Stimulated activated naive CD8-positive, alpha-beta T cell treated with anti-CD3 and anti-CD28 coated beads, Interleukin-15, amount 100 ng/mL, for 72 hours (primary cell): ENCODE measurements at regions not wholly inside any gene's neighbourhood (a gene's known extent, or its start where the extent isn't known, plus 50 kb on each side); places are given as distances from the start of the nearest gene placed in this dataset.

Source experiments
- ATAC-seq: fragments of 150-1000 bp; cut with Tn5 transposase; 2 replicates; pipeline ENCODE4 v1.10.0; 2021; ENCODE audit warnings: mild to moderate bottlenecking, moderate library complexity
- DNase-seq, 2 donors: peaks; one replicate each; pipeline ENCODE4 v3.0.0; 2021 to 2022
- H3K27ac Mint-ChIP-seq, 2 donors: one replicate each; pipeline ENCODE4 v1.8.0; 2022; ENCODE audit warnings: mild to moderate bottlenecking in 2 of 2, mixed read lengths in 2 of 2, moderate library complexity in 2 of 2
- H3K27me3 Mint-ChIP-seq: one replicate; pipeline ENCODE4 v1.8.0; 2022; ENCODE audit warnings: mixed read lengths
- H3K4me1 Mint-ChIP-seq: one replicate; pipeline ENCODE4 v1.8.0; 2022; ENCODE audit warnings: mild to moderate bottlenecking, mixed read lengths
- H3K4me3 Mint-ChIP-seq, 2 donors: one replicate each; pipeline ENCODE4 v1.8.0; 2022; ENCODE audit warnings: mild to moderate bottlenecking in 2 of 2, mixed read lengths in 2 of 2, moderate library complexity in 1 of 2
- H3K9me3 Mint-ChIP-seq, 2 donors: one replicate each; pipeline ENCODE4 v1.8.0; 2022; ENCODE audit warnings: mixed read lengths in 2 of 2

- Mint-ChIP-seq H3K4me3 (no peak overlapping the region), H3K27ac (no peak overlapping the region), H3K9me3 (peaks cover 19% of the 10 kb centered on the region in 2 donors), H3K27me3 (no peaks in the 10 kb centered on the region), H3K4me1 (peaks cover 13% of the 10 kb centered on the region)
- no peak for DNase-seq
- no peak for ATAC-seq
Observed at GRCh38 chr1:182134257-182134656, 72.7 kb upstream of the ZNF648 start.

GRCh38 chr1:182133181-182133580, 71.7 kb upstream of the ZNF648 start:
- Mint-ChIP-seq H3K9me3 (peaks cover 19% of the 10 kb centered on the region in 2 donors), H3K4me3 (no peak overlapping the region), H3K27ac (no peak overlapping the region), H3K27me3 (no peaks in the 10 kb centered on the region), H3K4me1 (peaks cover 13% of the 10 kb centered on the region)
- DNase-seq (no peak), ATAC-seq (no peak)

- Mint-ChIP-seq H3K4me1 (no peaks in the 10 kb centered on the region), H3K9me3 (peaks cover 8 to 9% of the 10 kb centered on the region in 2 donors), H3K27ac (no peak overlapping the region), H3K4me3 (no peak overlapping the region), H3K27me3 (no peaks in the 10 kb centered on the region)
- ATAC-seq: no peak
- no peak for DNase-seq
Observed at GRCh38 chr1:182129398-182129797, 67.9 kb upstream of the ZNF648 start.

- Mint-ChIP-seq H3K4me3 (no peak overlapping the region), H3K9me3 (peaks cover 0 to under 1% of the 10 kb centered on the region in 2 donors), H3K27me3 (no peaks in the 10 kb centered on the region), H3K27ac (no peak overlapping the region), H3K4me1 (no peaks in the 10 kb centered on the region)
- DNase-seq (no peak), ATAC-seq (no peak)
Observed at GRCh38 chr1:182128502-182128901, 67.0 kb upstream of the ZNF648 start.

- ATAC-seq: no peak
- no peak for DNase-seq
- Mint-ChIP-seq H3K4me3 (no peak overlapping the region), H3K4me1 (no peaks in the 10 kb centered on the region), H3K9me3 (no peaks in the 10 kb centered on the region), H3K27ac (no peak overlapping the region), H3K27me3 (no peaks in the 10 kb centered on the region)
Observed at GRCh38 chr1:182127656-182128055, 66.1 kb upstream of the ZNF648 start.

- Mint-ChIP-seq H3K9me3 (no peaks in the 10 kb centered on the region), H3K27ac (no peak overlapping the region), H3K4me3 (no peak overlapping the region), H3K27me3 (no peaks in the 10 kb centered on the region), H3K4me1 (no peaks in the 10 kb centered on the region)
- no peak for ATAC-seq
- no peak for DNase-seq
Observed at GRCh38 chr1:182126272-182126800, 64.8 kb upstream of the ZNF648 start.

- H3K27me3 Mint-ChIP-seq: no peaks in the 10 kb centered on the region
- no peaks in the 10 kb centered on the region for H3K9me3 Mint-ChIP-seq
- no peak overlapping the region for H3K4me3 Mint-ChIP-seq
- no peak overlapping the region for H3K27ac Mint-ChIP-seq
- ATAC-seq (no peak), DNase-seq (no peak)
- no peaks in the 10 kb centered on the region for H3K4me1 Mint-ChIP-seq
Observed at GRCh38 chr1:182122913-182123260, 61.4 kb upstream of the ZNF648 start.

- DNase-seq: no peak
Observed at GRCh38 chr1:182122256-182122912, 60.9 kb upstream of the ZNF648 start.

GRCh38 chr1:182121787-182122186, 60.3 kb upstream of the ZNF648 start:
- DNase-seq (no peak), ATAC-seq (no peak)
- Mint-ChIP-seq H3K27ac (no peak overlapping the region), H3K27me3 (peaks cover 6% of the 10 kb centered on the region), H3K4me3 (no peak overlapping the region), H3K9me3 (no peaks in the 10 kb centered on the region), H3K4me1 (no peaks in the 10 kb centered on the region)

More at GRCh38 chr1:182122256-182122912, 60.9 kb upstream of the ZNF648 start:
- Mint-ChIP-seq H3K27me3 (no peaks in the 10 kb centered on the region), H3K27ac (no peak overlapping the region), H3K4me3 (no peak overlapping the region), H3K4me1 (no peaks in the 10 kb centered on the region), H3K9me3 (no peaks in the 10 kb centered on the region)
- ATAC-seq: no peak

GRCh38 chr1:182120411-182121258, 59.1 kb upstream of the ZNF648 start:
- DNase-seq (no peak), ATAC-seq (no peak)
- H3K4me1 Mint-ChIP-seq: no peaks in the 10 kb centered on the region
- H3K27me3 Mint-ChIP-seq: peaks cover 11% of the 10 kb centered on the region
- no peaks in the 10 kb centered on the region for H3K9me3 Mint-ChIP-seq
- H3K4me3 Mint-ChIP-seq: no peak overlapping the region
- H3K27ac Mint-ChIP-seq: no peak overlapping the region

GRCh38 chr1:182119631-182120030, 58.1 kb upstream of the ZNF648 start:
- Mint-ChIP-seq H3K4me1 (no peaks in the 10 kb centered on the region), H3K27me3 (peaks cover 13% of the 10 kb centered on the region), H3K9me3 (no peaks in the 10 kb centered on the region), H3K27ac (no peak overlapping the region), H3K4me3 (no peak overlapping the region)
- DNase-seq: no peak
- no peak for ATAC-seq

GRCh38 chr1:182118851-182119250, 57.3 kb upstream of the ZNF648 start:
- ATAC-seq: no peak
- Mint-ChIP-seq H3K9me3 (no peaks in the 10 kb centered on the region), H3K4me1 (no peaks in the 10 kb centered on the region), H3K4me3 (no peak overlapping the region), H3K27ac (no peak overlapping the region), H3K27me3 (peaks cover 21% of the 10 kb centered on the region)
- DNase-seq: no peak

GRCh38 chr1:182114627-182115023, 53.1 kb upstream of the ZNF648 start:
- no peak for DNase-seq
- H3K27me3 Mint-ChIP-seq: peaks cover 40% of the 10 kb centered on the region
- no peaks in the 10 kb centered on the region for H3K9me3 Mint-ChIP-seq
- ATAC-seq: no peak
- no peak overlapping the region for H3K4me3 Mint-ChIP-seq
- H3K27ac Mint-ChIP-seq: no peak overlapping the region
- no peaks in the 10 kb centered on the region for H3K4me1 Mint-ChIP-seq

GRCh38 chr1:182113879-182114626, 52.5 kb upstream of the ZNF648 start:
- Mint-ChIP-seq H3K4me3 (no peak overlapping the region), H3K4me1 (no peaks in the 10 kb centered on the region), H3K9me3 (no peaks in the 10 kb centered on the region), H3K27me3 (peaks cover 40% of the 10 kb centered on the region), H3K27ac (peak overlapping the region in 1 of 2 donors; percentile 13)
- DNase-seq (no peak), ATAC-seq (no peak)

- ATAC-seq (no peak), DNase-seq (no peak)
- Mint-ChIP-seq H3K4me1 (no peaks in the 10 kb centered on the region), H3K4me3 (no peak overlapping the region), H3K27me3 (peaks cover 44% of the 10 kb centered on the region), H3K9me3 (peaks cover 9 to 10% of the 10 kb centered on the region in 2 donors), H3K27ac (no peak overlapping the region)
Observed at GRCh38 chr1:182111496-182111895, 50.0 kb upstream of the ZNF648 start.
